ENCODE measurements at regions not wholly inside any gene's neighbourhood (a gene's known extent, or its start where the extent isn't known, plus 50 kb on each side); places are given as distances from the start of the nearest gene placed in this dataset.
"Not testable (repeated sequence)": the region's sequence is repeated elsewhere in the genome, so short reads cannot be mapped to it uniquely, and the experiment has no call there.

GRCh38 chr3:135393159-135393558 lies 572.4 kb upstream of the PPP2R3A start:
- DNase-seq (ENCODE audit: low read depth in 4 of 4, low spot score in 1 of 4), result no peak

- no peak for DNase-seq (ENCODE audit: low read depth in 4 of 4, low spot score in 1 of 4)
These were observed 571.5 kb upstream of the PPP2R3A start for GRCh38 chr3:135393898-135394525.

GRCh38 chr3:135412475-135412874 lies 553.1 kb upstream of the PPP2R3A start:
- no peak for DNase-seq (ENCODE audit: low read depth in 4 of 4, low spot score in 1 of 4)

GRCh38 chr3:135416182-135416581 lies 549.3 kb upstream of the PPP2R3A start:
- no peak for DNase-seq (ENCODE audit: low read depth in 4 of 4, low spot score in 1 of 4)

GRCh38 chr3:135419155-135419554 lies 546.4 kb upstream of the PPP2R3A start:
- DNase-seq (ENCODE audit: low read depth in 4 of 4, low spot score in 1 of 4), result no peak

- DNase-seq (ENCODE audit: low read depth in 4 of 4, low spot score in 1 of 4), result no peak
These were observed 539.0 kb upstream of the PPP2R3A start for GRCh38 chr3:135426508-135426907.

- DNase-seq (ENCODE audit: low read depth in 4 of 4, low spot score in 1 of 4), result no peak
These were observed 533.1 kb upstream of the PPP2R3A start for GRCh38 chr3:135432402-135432801.

GRCh38 chr3:135438889-135439597 lies 526.5 kb upstream of the PPP2R3A start:
- DNase-seq (ENCODE audit: low read depth in 4 of 4, low spot score in 1 of 4), result not testable (repeated sequence)

GRCh38 chr3:135439632-135440031 lies 525.9 kb upstream of the PPP2R3A start:
- not testable (repeated sequence) for DNase-seq (ENCODE audit: low read depth in 4 of 4, low spot score in 1 of 4)

GRCh38 chr3:135440233-135440632 lies 525.3 kb upstream of the PPP2R3A start:
- DNase-seq (ENCODE audit: low read depth in 4 of 4, low spot score in 1 of 4), result no peak

GRCh38 chr3:135440746-135441145 lies 524.8 kb upstream of the PPP2R3A start:
- no peak for DNase-seq (ENCODE audit: low read depth in 4 of 4, low spot score in 1 of 4)

GRCh38 chr3:135444058-135444457 lies 521.5 kb upstream of the PPP2R3A start:
- no peak for DNase-seq (ENCODE audit: low read depth in 4 of 4, low spot score in 1 of 4)

GRCh38 chr3:135447483-135447882 lies 518.0 kb upstream of the PPP2R3A start:
- no peak for DNase-seq (ENCODE audit: low read depth in 4 of 4, low spot score in 1 of 4)

- no peak for DNase-seq (ENCODE audit: low read depth in 4 of 4, low spot score in 1 of 4)
These were observed 517.0 kb upstream of the PPP2R3A start for GRCh38 chr3:135448520-135448919.

GRCh38 chr3:135449046-135449445 lies 516.5 kb upstream of the PPP2R3A start:
- DNase-seq (ENCODE audit: low read depth in 4 of 4, low spot score in 1 of 4), result no peak

GRCh38 chr3:135451037-135451785 lies 514.3 kb upstream of the PPP2R3A start:
- DNase-seq (ENCODE audit: low read depth in 4 of 4, low spot score in 1 of 4), result no peak

GRCh38 chr3:135452881-135453280 lies 512.6 kb upstream of the PPP2R3A start:
- no peak for DNase-seq (ENCODE audit: low read depth in 4 of 4, low spot score in 1 of 4)

GRCh38 chr3:135453326-135453725 lies 512.2 kb upstream of the PPP2R3A start:
- no peak for DNase-seq (ENCODE audit: low read depth in 4 of 4, low spot score in 1 of 4)

GRCh38 chr3:135454890-135455289 lies 510.6 kb upstream of the PPP2R3A start:
- no peak for DNase-seq (ENCODE audit: low read depth in 4 of 4, low spot score in 1 of 4)

- DNase-seq (ENCODE audit: low read depth in 4 of 4, low spot score in 1 of 4), result no peak
These were observed 509.3 kb upstream of the PPP2R3A start for GRCh38 chr3:135456108-135456790.

GRCh38 chr3:135458541-135459322 lies 506.8 kb upstream of the PPP2R3A start:
- no peak for DNase-seq (ENCODE audit: low read depth in 4 of 4, low spot score in 1 of 4)
